BJ (cell line): ENCODE measurements at regions not wholly inside any gene's neighbourhood (a gene's known extent, or its start where the extent isn't known, plus 50 kb on each side); places are given as distances from the start of the nearest gene placed in this dataset.

Experiments used
- CTCF ChIA-PET: fragments of 350-600 bp; formaldehyde crosslinking; extraction: SDS; loops from one replicate; lab custom pipeline; 2021; ENCODE audit warnings: antibody characterized with exemption, inconsistent platforms; lab: Yijun Ruan, JAX
- POLR2A ChIA-PET: fragments of 300-600 bp; sonication (Branson Sonifier 250); formaldehyde crosslinking; extraction: SDS; loops from one replicate; lab custom pipeline; 2021; ENCODE audit warnings: antibody characterized with exemption; lab: Charles Lee
- DNase-seq: peaks from one replicate; pipeline ENCODE4 v3.0.0-alpha.2; 2011; ENCODE audit warnings: low read depth
- H3K27me3 ChIP-seq: 2 replicates; pipeline ENCODE4 v1.6.0; 2011; ENCODE audit warnings: low read length; ENCODE audit not compliant: control insufficient read depth, insufficient read depth
- H3K36me3 ChIP-seq: 2 replicates; pipeline ENCODE4 v1.5.1; 2011; ENCODE audit warnings: low read length; ENCODE audit not compliant: control insufficient read depth, insufficient read depth
- H3K4me3 ChIP-seq: 2 replicates; pipeline ENCODE4 v1.5.1; 2011; ENCODE audit warnings: low read depth, mild to moderate bottlenecking, control low read depth, low read length
- TF ChIP-seq, protein P1 (sequence below): IDR thresholded peaks from 2 replicates; pipeline ENCODE4 v1.5.1; 2011; ENCODE audit warnings: low read depth, mild to moderate bottlenecking, control low read depth, inconsistent platforms, low read length, moderate library complexity; ENCODE audit not compliant: insufficient read depth

DNA sequence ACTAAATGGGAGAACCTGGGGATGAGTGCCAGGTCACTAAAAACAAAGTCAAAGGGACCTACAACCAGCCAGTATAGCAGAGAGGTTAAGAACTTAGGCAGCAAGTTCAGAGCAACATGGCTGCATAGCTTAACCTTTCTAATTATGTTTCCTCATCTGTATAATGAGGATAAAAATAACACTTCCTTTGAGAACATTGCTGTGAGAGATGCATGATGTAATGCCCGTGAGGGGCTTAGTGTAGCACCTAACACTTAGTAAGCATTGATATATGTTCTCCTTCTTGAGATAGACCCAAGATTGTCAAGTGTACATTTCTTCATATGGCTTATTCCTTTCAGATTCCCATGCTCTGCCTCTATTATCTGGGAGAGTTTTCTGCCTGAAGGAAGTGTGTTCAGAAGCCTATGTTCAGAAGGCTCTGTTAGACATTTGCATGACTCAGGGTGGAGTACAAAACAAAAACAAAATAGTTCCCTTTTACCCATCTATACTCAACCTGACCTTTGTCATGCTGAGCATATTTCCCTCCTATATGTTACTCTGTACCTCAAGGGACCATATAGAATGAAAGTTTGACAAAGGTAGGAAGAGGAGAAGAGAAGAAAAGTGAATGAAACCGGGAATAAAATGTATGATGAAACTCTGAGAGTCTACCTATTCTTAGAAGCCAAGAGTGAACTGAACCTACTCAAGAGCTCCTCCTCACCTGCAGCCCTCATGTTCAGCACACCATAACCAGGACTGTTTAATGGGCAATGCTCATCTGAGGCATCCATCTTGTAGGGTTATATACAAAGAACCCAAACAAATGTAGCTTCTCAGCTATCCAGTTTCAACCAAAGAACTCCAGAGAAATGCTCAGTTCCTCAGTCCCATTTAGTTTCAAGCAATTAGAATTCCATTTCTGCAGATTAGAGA lies 70.7 kb upstream of the KCNMB2 start:
- H3K4me3 ChIP-seq: no peak overlapping the region
- no peaks in the 10 kb centered on the region; the same call in 1 of the 2 replicates for H3K27me3 ChIP-seq
- POLR2A ChIA-PET: no interaction called here
- CTCF ChIA-PET: interaction anchor here (0.7 kb wide), 1 partner anchor 39 kb away, joined by 4 read pairs; no protein-coding TSS in a partner anchor
- DNase-seq: no peak
- TF ChIP-seq, protein P1, sequence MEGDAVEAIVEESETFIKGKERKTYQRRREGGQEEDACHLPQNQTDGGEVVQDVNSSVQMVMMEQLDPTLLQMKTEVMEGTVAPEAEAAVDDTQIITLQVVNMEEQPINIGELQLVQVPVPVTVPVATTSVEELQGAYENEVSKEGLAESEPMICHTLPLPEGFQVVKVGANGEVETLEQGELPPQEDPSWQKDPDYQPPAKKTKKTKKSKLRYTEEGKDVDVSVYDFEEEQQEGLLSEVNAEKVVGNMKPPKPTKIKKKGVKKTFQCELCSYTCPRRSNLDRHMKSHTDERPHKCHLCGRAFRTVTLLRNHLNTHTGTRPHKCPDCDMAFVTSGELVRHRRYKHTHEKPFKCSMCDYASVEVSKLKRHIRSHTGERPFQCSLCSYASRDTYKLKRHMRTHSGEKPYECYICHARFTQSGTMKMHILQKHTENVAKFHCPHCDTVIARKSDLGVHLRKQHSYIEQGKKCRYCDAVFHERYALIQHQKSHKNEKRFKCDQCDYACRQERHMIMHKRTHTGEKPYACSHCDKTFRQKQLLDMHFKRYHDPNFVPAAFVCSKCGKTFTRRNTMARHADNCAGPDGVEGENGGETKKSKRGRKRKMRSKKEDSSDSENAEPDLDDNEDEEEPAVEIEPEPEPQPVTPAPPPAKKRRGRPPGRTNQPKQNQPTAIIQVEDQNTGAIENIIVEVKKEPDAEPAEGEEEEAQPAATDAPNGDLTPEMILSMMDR: no peak
- no peaks in the 10 kb centered on the region for H3K36me3 ChIP-seq

DNA sequence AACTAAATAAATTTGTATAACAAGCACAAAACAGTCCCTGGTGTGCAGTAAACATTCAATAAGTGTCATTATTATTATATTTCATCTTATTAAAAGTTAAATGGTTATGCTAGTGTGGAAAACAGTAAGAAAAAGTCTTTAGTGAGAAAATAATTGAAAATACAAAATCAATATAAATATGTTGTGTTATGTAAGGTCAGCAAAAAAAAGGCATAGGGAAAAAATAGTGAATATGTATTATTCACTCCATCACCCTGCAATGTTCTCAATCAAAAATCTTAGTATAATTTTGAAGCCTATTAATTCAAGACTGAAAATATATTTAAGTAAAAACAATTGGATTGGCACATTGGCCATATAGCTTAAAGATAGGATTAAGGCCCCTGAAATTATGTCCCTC lies 63.3 kb upstream of the KCNMB2 start:
- Histone ChIP-seq H3K4me3 (no peak overlapping the region), H3K36me3 (no peaks in the 10 kb centered on the region), H3K27me3 (no peaks in the 10 kb centered on the region)
- ChIA-PET POLR2A (no interaction called here), CTCF (no interaction called here)
- TF ChIP-seq, protein P1: no peak
- DNase-seq: no peak

DNA sequence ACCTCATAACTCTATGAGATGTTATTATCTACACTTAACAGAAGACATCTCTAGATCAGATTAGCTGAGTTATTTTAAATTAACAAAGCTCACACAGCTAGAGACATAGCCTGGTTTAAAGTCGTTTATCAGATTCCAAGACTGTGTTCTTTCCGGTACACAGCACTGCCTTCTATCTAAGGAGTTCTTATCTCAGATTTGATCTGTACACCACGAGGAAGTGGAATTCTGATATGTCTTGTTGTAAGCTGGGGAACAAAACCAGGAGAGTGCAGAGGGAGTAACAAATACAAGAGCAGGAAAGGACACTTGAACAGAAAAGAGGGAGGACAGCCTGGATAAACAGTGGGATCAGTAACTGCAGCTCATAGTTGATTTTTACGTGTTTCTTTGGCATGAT lies 61.7 kb upstream of the KCNMB2 start:
- Histone ChIP-seq H3K27me3 (no peaks in the 10 kb centered on the region), H3K4me3 (no peak overlapping the region), H3K36me3 (no peaks in the 10 kb centered on the region)
- ChIA-PET POLR2A (interaction anchor here (0.6 to 0.7 kb wide), 2 partner anchors 43 to 986 kb away, joined by 3 read pairs; no protein-coding TSS in a partner anchor), CTCF (interaction anchor here (0.5 to 0.8 kb wide), 2 partner anchors 38 to 261 kb away, joined by 3 read pairs; no protein-coding TSS in a partner anchor)
- DNase-seq: no peak
- TF ChIP-seq, protein P1: no peak

DNA sequence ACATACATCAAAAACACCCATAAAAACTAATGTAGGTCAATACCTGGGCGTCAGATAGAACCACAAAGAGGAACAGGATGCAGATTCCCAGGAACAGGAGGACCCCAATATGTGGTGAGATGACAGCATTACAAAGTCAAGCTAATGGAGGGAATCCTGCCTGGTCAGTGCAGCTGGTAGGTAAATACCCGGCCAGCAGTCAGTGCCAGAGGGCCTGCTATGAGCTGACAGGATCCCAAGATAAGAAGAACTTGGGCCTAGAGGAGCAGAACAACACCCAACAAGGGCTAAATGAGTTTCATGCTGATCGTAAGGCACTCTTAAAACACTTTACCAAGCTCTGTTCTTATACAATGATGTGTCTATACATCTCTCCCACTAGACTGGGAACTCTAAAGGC lies 61.2 kb upstream of the KCNMB2 start:
- DNase-seq: no peak
- H3K27me3 ChIP-seq: no peaks in the 10 kb centered on the region
- H3K4me3 ChIP-seq: no peak overlapping the region
- no peaks in the 10 kb centered on the region for H3K36me3 ChIP-seq
- CTCF ChIA-PET: interaction anchor here (1.6 kb wide), 1 partner anchor 11 kb away, joined by 4 read pairs; no protein-coding TSS in a partner anchor
- POLR2A ChIA-PET: interaction anchor here (0.6 kb wide), 1 partner anchor 985 kb away, joined by 3 read pairs; no protein-coding TSS in a partner anchor
- TF ChIP-seq, protein P1: no peak

DNA sequence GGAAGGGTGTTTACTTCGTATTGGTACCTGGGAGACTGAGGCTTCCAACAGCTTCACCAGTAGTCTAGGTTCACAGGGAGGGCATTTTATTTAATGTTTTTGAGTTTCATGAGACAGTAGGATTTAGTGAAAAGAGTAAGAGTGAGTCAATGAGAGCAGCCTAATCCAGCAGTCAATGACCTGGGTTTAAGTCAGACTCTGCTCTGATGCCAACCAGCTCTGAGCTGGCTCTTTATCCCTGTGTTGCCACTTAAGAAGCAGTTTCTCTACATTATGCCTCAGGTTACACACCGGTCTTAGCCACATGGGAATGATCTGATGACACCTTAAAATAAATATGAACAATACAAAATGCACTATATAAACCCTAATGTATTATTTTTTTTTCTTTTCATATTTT lies 59.4 kb upstream of the KCNMB2 start:
- no peak for DNase-seq
- Histone ChIP-seq H3K27me3 (no peaks in the 10 kb centered on the region), H3K4me3 (no peak overlapping the region), H3K36me3 (no peaks in the 10 kb centered on the region)
- CTCF ChIA-PET: no interaction called here
- POLR2A ChIA-PET: no interaction called here
- TF ChIP-seq, protein P1: no peak
